ENCODE measurements at regions not wholly inside any gene's neighbourhood (a gene's known extent, or its start where the extent isn't known, plus 50 kb on each side); places are given as distances from the start of the nearest gene placed in this dataset.

GRCh38 chr2:226619707-226620106, 179.9 kb downstream of the IRS1 start:
- no peak for FAIRE-seq

GRCh38 chr2:226618875-226619605, 180.6 kb downstream of the IRS1 start:
- no peak for FAIRE-seq

- FAIRE-seq, result no peak
Measured at GRCh38 chr2:226618544-226618874, 181.1 kb downstream of the IRS1 start.

GRCh38 chr2:226615891-226616290, 183.7 kb downstream of the IRS1 start:
- no peak for FAIRE-seq

GRCh38 chr2:226611944-226612318, 187.7 kb downstream of the IRS1 start:
- no peak for FAIRE-seq

GRCh38 chr2:226611196-226611943, 188.2 kb downstream of the IRS1 start:
- FAIRE-seq, result no peak

GRCh38 chr2:226609366-226609765, 190.3 kb downstream of the IRS1 start:
- no peak for FAIRE-seq

GRCh38 chr2:226608451-226608850, 191.2 kb downstream of the IRS1 start:
- no peak for FAIRE-seq

- no peak for FAIRE-seq
Measured at GRCh38 chr2:226607379-226607778, 192.2 kb downstream of the IRS1 start.

- FAIRE-seq, result no peak
Measured at GRCh38 chr2:226605642-226606041, 194.0 kb downstream of the IRS1 start.

GRCh38 chr2:226603606-226604005, 196.0 kb downstream of the IRS1 start:
- no peak for FAIRE-seq

GRCh38 chr2:226601881-226602662, 197.5 kb downstream of the IRS1 start:
- no peak for FAIRE-seq

- FAIRE-seq, result no peak
Measured at GRCh38 chr2:226600802-226601201, 198.8 kb downstream of the IRS1 start.

GRCh38 chr2:226600184-226600583, 199.4 kb downstream of the IRS1 start:
- no peak for FAIRE-seq

GRCh38 chr2:226589043-226589442, 210.6 kb downstream of the IRS1 start:
- FAIRE-seq, result no peak

- no peak for FAIRE-seq
Measured at GRCh38 chr2:226585130-226585561, 214.5 kb downstream of the IRS1 start.

GRCh38 chr2:226584518-226585055, 215.0 kb downstream of the IRS1 start:
- no peak for FAIRE-seq

- FAIRE-seq, result no peak
Measured at GRCh38 chr2:226583715-226584114, 215.9 kb downstream of the IRS1 start.

- no peak for FAIRE-seq
Measured at GRCh38 chr2:226581661-226582060, 218.0 kb downstream of the IRS1 start.

GRCh38 chr2:226581004-226581403, 218.6 kb downstream of the IRS1 start:
- FAIRE-seq, result no peak

GRCh38 chr2:226580403-226580802, 219.2 kb downstream of the IRS1 start:
- no peak for FAIRE-seq

- FAIRE-seq, result no peak
Measured at GRCh38 chr2:226579519-226579918, 220.1 kb downstream of the IRS1 start.

- no peak for FAIRE-seq
Measured at GRCh38 chr2:226578879-226579278, 220.7 kb downstream of the IRS1 start.
